Heart left ventricle (tissue), 16 donors: ENCODE measurements at regions not wholly inside any gene's neighbourhood (a gene's known extent, or its start where the extent isn't known, plus 50 kb on each side); places are given as distances from the start of the nearest gene placed in this dataset.

ENCODE experiments used
- ATAC-seq, 4 donors: fragments of 200-7000 bp; cut with Tn5 transposase; one replicate each; pipeline ENCODE4 v1.9.1; 2020 to 2022; ENCODE audit warnings: moderate library complexity in 4 of 4, mild to moderate bottlenecking in 3 of 4, moderate number of reproducible peaks in 1 of 4
- DNase-seq, 5 donors: peaks; one replicate each; pipeline ENCODE4 v3.0.0-alpha.2; 2020
- H3K27ac ChIP-seq, 12 donors: fragments of 200-600 bp; sonication (generic) in 4 of 12; one replicate each; pipeline versions ENCODE4 v1.5.0 to v1.8.0; 2016 to 2022; ENCODE audit warnings: mild to moderate bottlenecking in 2 of 12
- H3K27me3 ChIP-seq, 9 donors: fragments of 200-600 bp; sonication (generic) in 2 of 9; one replicate each; pipeline versions ENCODE4 v1.5.1 to v1.8.0; 2016 to 2022; ENCODE audit warnings: mild to moderate bottlenecking in 3 of 9
- H3K36me3 ChIP-seq, 9 donors: fragments of 200-600 bp; sonication (generic) in 2 of 9; one replicate each; pipeline versions ENCODE4 v1.5.0 to v1.8.0; 2018 to 2022; ENCODE audit warnings: mild to moderate bottlenecking in 2 of 9
- H3K4me1 ChIP-seq, 12 donors: fragments of 200-600 bp; sonication (generic) in 4 of 12; one replicate each; pipeline versions ENCODE4 v1.5.0 to v1.8.0; 2016 to 2022; ENCODE audit warnings: mild to moderate bottlenecking in 3 of 12
- H3K4me3 ChIP-seq, 12 donors: fragments of 200-600 bp; sonication (generic) in 4 of 12; one replicate each; pipeline versions ENCODE4 v1.5.0 to v1.8.0; 2017 to 2022; ENCODE audit warnings: mild to moderate bottlenecking in 9 of 12, moderate library complexity in 4 of 12
- H3K9me3 ChIP-seq, 12 donors: fragments of 200-600 bp; sonication (generic) in 4 of 12; one replicate each; pipeline versions ENCODE4 v1.5.0 to v1.8.0; 2016 to 2022; ENCODE audit warnings: mild to moderate bottlenecking in 1 of 12
- CTCF ChIP-seq, 12 donors: fragments of 200-600 bp; sonication (generic) in 4 of 12; IDR thresholded peaks; one replicate each; pipeline versions ENCODE4 v1.5.0 to v1.8.0; 2018 to 2022; ENCODE audit warnings: antibody characterized with exemption in 12 of 12, mild to moderate bottlenecking in 5 of 12
- POLR2A ChIP-seq, 2 donors: fragments of 450-650 bp; IDR thresholded peaks; one replicate each; pipeline ENCODE4 v1.6.1; 2017; ENCODE audit warnings: antibody characterized with exemption in 2 of 2, mild to moderate bottlenecking in 2 of 2, moderate library complexity in 2 of 2
- WGBS, 4 donors: extraction: QIAGEN DNeasy Blood & Tissue Kit in 2 of 4; methylation state at CpG; one replicate each; pipeline versions ENCODE4 v1.1.5 to v1.1.7; 2013 to 2018; 5-methylcytosine and 5-hydroxymethylcytosine counted together
- intact Hi-C, 10 donors: fragments of 100-400 bp; cut with DNase I; formaldehyde crosslinking; loops; one replicate each; pipeline versions ENCODE4 v1.11.1 to v1.14.2; 2022
- donor health status: ischemic (EF 13 %, LVEDD 7.1; RV severe dilation, severe dysfunction).
- donor health status: healthy with polysubstance abuse.
- donor health status: DM: no; HTN: yes; CAD: no.
- donor health status: DM: no; HTN: no; CAD: no.
- donor health status: ischemic (EF 25% LVEDD 6.9; RV normal size, moderate dysfunction).
- donor health status: ischemic (EF 25% LVEDD 5.7; RV mildly dilated, moderate dysfunction).
- donor health status: healthy.
- donor health status: DM: yes; HTN: yes; CAD: no.
- donor health status: ischemic (EF 35%, LVEDD 5.7; RV mildly dilated, moderate dysfunction).
- donor health status: nonischemic (EF 11% LVEDD 7.7; RV severe dilation, severe dysfunction).
- donor health status: DM: yes; HTN: yes; CAD: no.
- donor health status: PGD.
- donor health status: ischemic (EF 29% LVEDD 5.4; RV normal size, mild dysfunction).
- donor health status: nonischemic (EF 23%, LVEDD 6.1; RV moderate dilation, normal function).

- DNase-seq = no peak
- intact Hi-C loops = no loop called here
- Histone ChIP-seq H3K27me3 (no peaks in the 10 kb centered on the region), H3K4me3 (no peak overlapping the region), H3K27ac (no peak overlapping the region), H3K36me3 (no peaks in the 10 kb centered on the region), H3K9me3 (no peaks in the 10 kb centered on the region), H3K4me1 (no peaks in the 10 kb centered on the region)
- no peak for ATAC-seq
- 52 to 57% methylated on average over 4 of the region's 4 CpGs; no CpG with 5 or more reads in 2 of the 4 donors for WGBS, 4 donors
- TF ChIP-seq CTCF (IDR thresholded peaks at IDR 0.05) = no peak
Measured at GRCh38 chrY:21287769-21288168, 223.4 kb upstream of the RBMY1B start.

- 51 to 53% methylated on average over 3 of the region's 3 CpGs; no CpG with 5 or more reads in 2 of the 4 donors for WGBS, 4 donors
- H3K4me1 ChIP-seq = no peaks in the 10 kb centered on the region
- DNase-seq (no peak), ATAC-seq (no peak)
- TF ChIP-seq CTCF (IDR thresholded peaks at IDR 0.05) = no peak
- TF ChIP-seq POLR2A (IDR thresholded peaks at IDR 0.05) = no peak
- H3K4me3 ChIP-seq = no peak overlapping the region
- H3K27me3 ChIP-seq = no peaks in the 10 kb centered on the region
- no peaks in the 10 kb centered on the region for H3K9me3 ChIP-seq
- intact Hi-C loops = no loop called here
- no peaks in the 10 kb centered on the region for H3K36me3 ChIP-seq
- H3K27ac ChIP-seq = no peak overlapping the region
Measured at GRCh38 chrY:21288908-21289307, 222.2 kb upstream of the RBMY1B start.

- no peak overlapping the region for H3K4me3 ChIP-seq
- H3K27ac ChIP-seq = no peak overlapping the region
- intact Hi-C loops = no loop called here
- H3K27me3 ChIP-seq = no peaks in the 10 kb centered on the region
- ATAC-seq = no peak
- no peak for TF ChIP-seq POLR2A (IDR thresholded peaks at IDR 0.05)
- no peak for TF ChIP-seq CTCF (IDR thresholded peaks at IDR 0.05)
- no peak for DNase-seq
- WGBS, 4 donors = 45 to 46% methylated on average over 2 of the region's 2 CpGs; no CpG with 5 or more reads in 2 of the 4 donors
- no peaks in the 10 kb centered on the region for H3K9me3 ChIP-seq
- no peaks in the 10 kb centered on the region for H3K36me3 ChIP-seq
- no peaks in the 10 kb centered on the region for H3K4me1 ChIP-seq
Measured at GRCh38 chrY:21295206-21295605, 215.9 kb upstream of the RBMY1B start.

- no peak overlapping the region for H3K27ac ChIP-seq
- TF ChIP-seq CTCF (IDR thresholded peaks at IDR 0.05) (no peak), POLR2A (IDR thresholded peaks at IDR 0.05) (no peak)
- 55 to 61% methylated on average over 6 of the region's 6 CpGs; no CpG with 5 or more reads in 2 of the 4 donors for WGBS, 4 donors
- no peaks in the 10 kb centered on the region for H3K9me3 ChIP-seq
- ATAC-seq = no peak
- DNase-seq = no peak
- intact Hi-C loops = no loop called here
- H3K4me3 ChIP-seq = no peak overlapping the region
- no peaks in the 10 kb centered on the region for H3K4me1 ChIP-seq
- no peaks in the 10 kb centered on the region for H3K36me3 ChIP-seq
- no peaks in the 10 kb centered on the region for H3K27me3 ChIP-seq
Measured at GRCh38 chrY:21302278-21302677, 208.9 kb upstream of the RBMY1B start.
